ENCODE measurements at regions not wholly inside any gene's neighbourhood (a gene's known extent, or its start where the extent isn't known, plus 50 kb on each side); places are given as distances from the start of the nearest gene placed in this dataset.

DNA sequence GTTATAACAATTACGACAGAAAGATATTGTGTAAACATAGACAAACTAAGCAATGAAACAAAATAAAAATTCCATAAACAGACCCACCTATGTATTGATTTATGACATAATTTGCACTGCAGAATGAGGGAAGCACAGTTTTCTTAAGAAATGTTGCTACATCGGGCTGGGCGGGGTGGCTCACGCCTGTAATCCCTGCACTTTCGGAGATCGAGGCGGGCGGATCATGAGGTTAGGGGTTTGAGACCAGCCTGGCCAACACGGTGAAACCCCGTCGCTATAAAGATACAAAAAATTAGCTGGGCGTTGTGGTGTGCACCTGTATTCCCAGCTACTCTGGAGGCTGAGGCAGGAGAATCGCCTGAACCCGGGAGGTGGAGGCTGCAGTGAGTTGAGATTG lies 1344.4 kb upstream of the WWC1 start:
- TF ChIP-seq, protein P1, sequence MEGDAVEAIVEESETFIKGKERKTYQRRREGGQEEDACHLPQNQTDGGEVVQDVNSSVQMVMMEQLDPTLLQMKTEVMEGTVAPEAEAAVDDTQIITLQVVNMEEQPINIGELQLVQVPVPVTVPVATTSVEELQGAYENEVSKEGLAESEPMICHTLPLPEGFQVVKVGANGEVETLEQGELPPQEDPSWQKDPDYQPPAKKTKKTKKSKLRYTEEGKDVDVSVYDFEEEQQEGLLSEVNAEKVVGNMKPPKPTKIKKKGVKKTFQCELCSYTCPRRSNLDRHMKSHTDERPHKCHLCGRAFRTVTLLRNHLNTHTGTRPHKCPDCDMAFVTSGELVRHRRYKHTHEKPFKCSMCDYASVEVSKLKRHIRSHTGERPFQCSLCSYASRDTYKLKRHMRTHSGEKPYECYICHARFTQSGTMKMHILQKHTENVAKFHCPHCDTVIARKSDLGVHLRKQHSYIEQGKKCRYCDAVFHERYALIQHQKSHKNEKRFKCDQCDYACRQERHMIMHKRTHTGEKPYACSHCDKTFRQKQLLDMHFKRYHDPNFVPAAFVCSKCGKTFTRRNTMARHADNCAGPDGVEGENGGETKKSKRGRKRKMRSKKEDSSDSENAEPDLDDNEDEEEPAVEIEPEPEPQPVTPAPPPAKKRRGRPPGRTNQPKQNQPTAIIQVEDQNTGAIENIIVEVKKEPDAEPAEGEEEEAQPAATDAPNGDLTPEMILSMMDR (conservative IDR thresholded peaks at IDR 0.05; ENCODE audit: low read length) = no peak
- Histone ChIP-seq H3K4me3 (ENCODE audit: low read depth, low read length, poor library complexity, severe bottlenecking) (no peak overlapping the region), H3K9me2 (ENCODE audit: insufficient read depth, low read length) (no peaks in the 10 kb centered on the region), H3K36me3 (ENCODE audit: insufficient read depth, low read length) (no peaks in the 10 kb centered on the region), H3K9me3 (ENCODE audit: low read length) (no peaks in the 10 kb centered on the region), H3K27ac (ENCODE audit: low read depth, low read length, poor library complexity, severe bottlenecking) (no peak overlapping the region), H3K4me2 (ENCODE audit: low read length) (no peak overlapping the region), H3K79me2 (ENCODE audit: insufficient read depth, low read depth, low read length) (no peaks in the 10 kb centered on the region), H2AFZ (ENCODE audit: low read length) (no peak overlapping the region), H4K20me1 (ENCODE audit: insufficient read depth, low read length) (no peaks in the 10 kb centered on the region), H3K4me1 (ENCODE audit: insufficient read depth, low read length, poor library complexity, severe bottlenecking) (no peaks in the 10 kb centered on the region)
- POLR2A ChIA-PET = interaction anchor here (0.7 kb wide), 1 partner anchor 1508 kb away, joined by 4 read pairs; no protein-coding TSS in a partner anchor
- intact Hi-C loops (cut with micrococcal nuclease; ENCODE audit: unreplicated experiment) = no loop called here
- CTCF ChIA-PET (ENCODE audit: unreplicated experiment) = no interaction called here
- DNase-seq (ENCODE audit: low spot score) = no peak
- BruUV-seq (replicated peaks) = no TSS peak

GRCh38 chr5:166948679-166949078 lies 1342.8 kb upstream of the WWC1 start:
- ChIA-PET CTCF (ENCODE audit: unreplicated experiment) (no interaction called here), POLR2A (interaction anchor here (0.6 to 1.2 kb wide), 3 partner anchors 15 to 1386 kb away, joined by 3 read pairs; no protein-coding TSS in a partner anchor)
- no peaks in the 10 kb centered on the region for H3K36me3 ChIP-seq (ENCODE audit: insufficient read depth, low read length)
- no peak overlapping the region for H3K4me2 ChIP-seq (ENCODE audit: low read length)
- TF ChIP-seq, protein P1 (conservative IDR thresholded peaks at IDR 0.05; ENCODE audit: low read length) = no peak
- TF ChIP-seq EZH2phosphoT487 (IDR thresholded peaks at IDR 0.05; ENCODE audit: borderline replicate concordance, low read depth, low read length) = no peak
- DNase-seq (ENCODE audit: low spot score) = no peak
- no peaks in the 10 kb centered on the region for H4K20me1 ChIP-seq (ENCODE audit: insufficient read depth, low read length)
- no peaks in the 10 kb centered on the region for H3K4me1 ChIP-seq (ENCODE audit: insufficient read depth, low read length, poor library complexity, severe bottlenecking)
- BruUV-seq (replicated peaks) = no TSS peak
- no peak overlapping the region for H2AFZ ChIP-seq (ENCODE audit: low read length)
- no peak overlapping the region for H3K27ac ChIP-seq (ENCODE audit: low read depth, low read length, poor library complexity, severe bottlenecking)
- intact Hi-C loops (cut with micrococcal nuclease; ENCODE audit: unreplicated experiment) = no loop called here
- H3K9me2 ChIP-seq (ENCODE audit: insufficient read depth, low read length) = no peaks in the 10 kb centered on the region
- no peaks in the 10 kb centered on the region for H3K9me3 ChIP-seq (ENCODE audit: low read length)
- no peak overlapping the region for H3K4me3 ChIP-seq (ENCODE audit: low read depth, low read length, poor library complexity, severe bottlenecking)
- H3K79me2 ChIP-seq (ENCODE audit: insufficient read depth, low read depth, low read length) = no peaks in the 10 kb centered on the region

GRCh38 chr5:166952048-166952447 lies 1339.4 kb upstream of the WWC1 start:
- H3K79me2 ChIP-seq (ENCODE audit: insufficient read depth, low read depth, low read length) = no peaks in the 10 kb centered on the region
- intact Hi-C loops (cut with micrococcal nuclease; ENCODE audit: unreplicated experiment) = no loop called here
- no peak overlapping the region for H3K27ac ChIP-seq (ENCODE audit: low read depth, low read length, poor library complexity, severe bottlenecking)
- no TSS peak for BruUV-seq (replicated peaks)
- H3K9me2 ChIP-seq (ENCODE audit: insufficient read depth, low read length) = no peaks in the 10 kb centered on the region
- H3K4me3 ChIP-seq (ENCODE audit: low read depth, low read length, poor library complexity, severe bottlenecking) = no peak overlapping the region
- H3K9me3 ChIP-seq (ENCODE audit: low read length) = no peaks in the 10 kb centered on the region
- no peaks in the 10 kb centered on the region for H4K20me1 ChIP-seq (ENCODE audit: insufficient read depth, low read length)
- ChIA-PET CTCF (ENCODE audit: unreplicated experiment) (no interaction called here), POLR2A (no interaction called here)
- H3K36me3 ChIP-seq (ENCODE audit: insufficient read depth, low read length) = no peaks in the 10 kb centered on the region
- no peaks in the 10 kb centered on the region for H3K4me1 ChIP-seq (ENCODE audit: insufficient read depth, low read length, poor library complexity, severe bottlenecking)
- no peak for DNase-seq (ENCODE audit: low spot score)
- H2AFZ ChIP-seq (ENCODE audit: low read length) = no peak overlapping the region
- H3K4me2 ChIP-seq (ENCODE audit: low read length) = no peak overlapping the region
- TF ChIP-seq, protein P1 (conservative IDR thresholded peaks at IDR 0.05; ENCODE audit: low read length) = no peak
- no peak for TF ChIP-seq EZH2phosphoT487 (IDR thresholded peaks at IDR 0.05; ENCODE audit: borderline replicate concordance, low read depth, low read length)
